Hepatocyte (in vitro differentiated cells): ENCODE measurements at regions not wholly inside any gene's neighbourhood (a gene's known extent, or its start where the extent isn't known, plus 50 kb on each side); places are given as distances from the start of the nearest gene placed in this dataset.
A peak's percentile ranks its signal among the peaks of the same experiment; 100 is the strongest.

Experiments used
- DNase-seq: peaks from one replicate; pipeline ENCODE4 v3.0.0-alpha.2; 2016; ENCODE audit warnings: low spot score
- H2AFZ ChIP-seq: fragments of 200-600 bp; sonication (generic); 2 replicates; pipeline ENCODE4 v1.6.0; 2016; ENCODE audit warnings: antibody characterized with exemption, mild to moderate bottlenecking
- H3K27ac ChIP-seq: fragments of 200-600 bp; sonication (generic); 2 replicates; pipeline ENCODE4 v1.5.1; 2016; ENCODE audit warnings: mild to moderate bottlenecking
- H3K27me3 ChIP-seq: fragments of 200-600 bp; sonication (generic); 2 replicates; pipeline ENCODE4 v1.6.1; 2016
- H3K36me3 ChIP-seq: fragments of 200-600 bp; sonication (generic); replicated peaks from 2 replicates; pipeline ENCODE4 v1.5.1; 2016; ENCODE audit warnings: low read depth; ENCODE audit not compliant: insufficient read depth
- H3K4me1 ChIP-seq: fragments of 200-600 bp; sonication (generic); 2 replicates; pipeline ENCODE4 v1.5.1; 2016; ENCODE audit warnings: mild to moderate bottlenecking, moderate library complexity; ENCODE audit not compliant: insufficient read depth
- H3K4me2 ChIP-seq: fragments of 200-600 bp; sonication (generic); 2 replicates; pipeline ENCODE4 v1.6.0; 2016
- H3K4me3 ChIP-seq: fragments of 200-600 bp; sonication (generic); 2 replicates; pipeline ENCODE4 v1.5.1; 2016; ENCODE audit warnings: mild to moderate bottlenecking
- H3K79me2 ChIP-seq: fragments of 200-600 bp; sonication (generic); 2 replicates; pipeline ENCODE4 v1.6.0; 2017; ENCODE audit warnings: mild to moderate bottlenecking
- H3K9me2 ChIP-seq: fragments of 200-600 bp; sonication (generic); replicated peaks from 2 replicates; pipeline ENCODE4 v1.6.0; 2017; ENCODE audit warnings: mild to moderate bottlenecking; ENCODE audit not compliant: insufficient read depth
- H3K9me3 ChIP-seq: fragments of 200-600 bp; sonication (generic); 2 replicates; pipeline ENCODE4 v1.5.1; 2016; ENCODE audit warnings: low read depth, mild to moderate bottlenecking
- H4K20me1 ChIP-seq: fragments of 200-600 bp; sonication (generic); 2 replicates; pipeline ENCODE4 v1.6.0; 2016; ENCODE audit warnings: mild to moderate bottlenecking; ENCODE audit not compliant: insufficient read depth, poor library complexity, severe bottlenecking
- CTCF ChIP-seq: fragments of 200-600 bp; sonication (generic); IDR thresholded peaks from 2 replicates; pipeline ENCODE4 v1.5.1; 2016; ENCODE audit warnings: antibody characterized with exemption, mild to moderate bottlenecking; ENCODE audit not compliant: poor library complexity
- EZH2 ChIP-seq: fragments of 200-600 bp; sonication (generic); IDR thresholded peaks from 2 replicates; pipeline ENCODE4 v1.6.1; 2016; ENCODE audit warnings: antibody characterized with exemption, mild to moderate bottlenecking, borderline replicate concordance
- EZH2phosphoT487 ChIP-seq: fragments of 200-600 bp; sonication (generic); IDR thresholded peaks from one replicate; pipeline ENCODE4 v1.6.1; 2018; ENCODE audit warnings: antibody characterized with exemption, mild to moderate bottlenecking, low read depth, moderate library complexity; ENCODE audit not compliant: unreplicated experiment, severe bottlenecking
- WGBS: methylation state at CpG from one replicate; pipeline ENCODE4 v1.1.6; 2016; ENCODE audit warnings: low lambda C conversion rate; ENCODE audit errors: missing lambda C conversion rate; 5-methylcytosine and 5-hydroxymethylcytosine counted together

GRCh38 chr10:117934477-117934876 is 112.3 kb downstream of the RAB11FIP2 start:
- Histone ChIP-seq H4K20me1 (no peaks in the 10 kb centered on the region), H3K27ac (no peak overlapping the region), H3K79me2 (no peaks in the 10 kb centered on the region), H3K9me3 (no peaks in the 10 kb centered on the region), H2AFZ (no peak overlapping the region), H3K4me2 (no peak overlapping the region), H3K4me1 (no peaks in the 10 kb centered on the region), H3K4me3 (no peak overlapping the region), H3K36me3 (no peaks in the 10 kb centered on the region), H3K9me2 (no peaks in the 10 kb centered on the region), H3K27me3 (no peaks in the 10 kb centered on the region)
- no peak for DNase-seq
- 73% methylated on average over 3 of the region's 3 CpGs for WGBS
- TF ChIP-seq EZH2 (no peak), CTCF (no peak), EZH2phosphoT487 (no peak)

GRCh38 chr10:117936141-117936540 is 110.6 kb downstream of the RAB11FIP2 start:
- no peak overlapping the region for H3K4me3 ChIP-seq
- peak overlapping the region; percentile 30 for H3K27ac ChIP-seq
- no peaks in the 10 kb centered on the region for H4K20me1 ChIP-seq
- 51% methylated on average over 9 of the region's 9 CpGs for WGBS
- no peaks in the 10 kb centered on the region for H3K9me2 ChIP-seq
- no peaks in the 10 kb centered on the region for H3K27me3 ChIP-seq
- no peaks in the 10 kb centered on the region for H3K79me2 ChIP-seq
- peak overlapping the region; percentile 13 for H3K4me2 ChIP-seq
- H3K4me1 ChIP-seq = no peaks in the 10 kb centered on the region
- H3K36me3 ChIP-seq = no peaks in the 10 kb centered on the region
- H3K9me3 ChIP-seq = no peaks in the 10 kb centered on the region
- peak; percentile 30 for DNase-seq
- TF ChIP-seq EZH2phosphoT487 (no peak), EZH2 (no peak), CTCF (no peak)
- peak overlapping the region; percentile 38 for H2AFZ ChIP-seq

GRCh38 chr10:117936566-117936965 is 110.2 kb downstream of the RAB11FIP2 start:
- Histone ChIP-seq H2AFZ (peak overlapping the region; percentile 38), H3K4me1 (no peaks in the 10 kb centered on the region), H3K9me2 (no peaks in the 10 kb centered on the region), H3K79me2 (no peaks in the 10 kb centered on the region), H3K4me2 (peak overlapping the region; percentile 13), H3K9me3 (no peaks in the 10 kb centered on the region), H4K20me1 (no peaks in the 10 kb centered on the region), H3K27me3 (no peaks in the 10 kb centered on the region), H3K27ac (peak overlapping the region; percentile 30), H3K4me3 (no peak overlapping the region), H3K36me3 (no peaks in the 10 kb centered on the region)
- TF ChIP-seq EZH2 = no peak
- no peak for TF ChIP-seq CTCF
- no peak for TF ChIP-seq EZH2phosphoT487
- no peak for DNase-seq
- whole genome bisulfite sequencing = 92% methylated on average over 4 of the region's 4 CpGs

- no peaks in the 10 kb centered on the region for H3K9me3 ChIP-seq
- no peak overlapping the region for H3K4me2 ChIP-seq
- no peaks in the 10 kb centered on the region for H3K9me2 ChIP-seq
- no peak overlapping the region for H3K4me3 ChIP-seq
- H4K20me1 ChIP-seq = no peaks in the 10 kb centered on the region
- DNase-seq = no peak
- H3K27ac ChIP-seq = peak overlapping the region; percentile 30
- TF ChIP-seq EZH2 (no peak), CTCF (no peak), EZH2phosphoT487 (no peak)
- H3K27me3 ChIP-seq = no peaks in the 10 kb centered on the region
- 97% methylated on average over 3 of the region's 3 CpGs for WGBS
- no peaks in the 10 kb centered on the region for H3K79me2 ChIP-seq
- H3K36me3 ChIP-seq = no peaks in the 10 kb centered on the region
- H2AFZ ChIP-seq = no peak overlapping the region
- H3K4me1 ChIP-seq = no peaks in the 10 kb centered on the region
Observed at GRCh38 chr10:117936976-117937375, 109.8 kb downstream of the RAB11FIP2 start.
